NCI-H2171 (cell line): ENCODE measurements at regions not wholly inside any gene's neighbourhood (a gene's known extent, or its start where the extent isn't known, plus 50 kb on each side); places are given as distances from the start of the nearest gene placed in this dataset.
"Not testable (repeated sequence)": the region's sequence is repeated elsewhere in the genome, so short reads cannot be mapped to it uniquely, and the experiment has no call there.

Experiments used
- DNase-seq: peaks from one replicate; lab custom pipeline; 2025; lab: John Stamatoyannopoulos, UW

GRCh38 chr20:56724241-56724757 is 95.2 kb downstream of the TFAP2C start:
- no peak for DNase-seq

- no peak for DNase-seq
Measured at GRCh38 chr20:56730003-56730402, 100.9 kb downstream of the TFAP2C start.

DNA sequence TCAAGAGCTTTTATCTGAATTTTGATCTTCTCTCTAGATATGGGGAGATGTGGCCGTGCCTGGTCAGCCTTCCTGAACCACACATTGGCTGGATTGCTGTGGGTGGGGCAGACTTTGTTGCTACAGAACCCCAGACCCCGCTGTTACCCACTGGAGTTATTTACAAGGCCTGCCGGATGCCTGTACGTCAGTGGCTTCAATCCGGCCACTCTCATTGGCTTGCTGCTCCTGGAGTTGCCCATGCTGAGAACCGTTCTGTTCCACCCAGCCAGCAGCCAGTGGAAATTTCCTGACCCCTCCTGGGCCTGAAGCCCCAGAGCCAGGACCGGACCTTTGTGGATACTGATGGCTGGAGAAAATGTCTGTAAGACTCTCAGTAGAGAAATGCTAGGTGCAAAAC is 101.9 kb downstream of the TFAP2C start:
- DNase-seq = no peak

- no peak for DNase-seq
Measured at GRCh38 chr20:56731476-56731875, 102.4 kb downstream of the TFAP2C start.

DNA sequence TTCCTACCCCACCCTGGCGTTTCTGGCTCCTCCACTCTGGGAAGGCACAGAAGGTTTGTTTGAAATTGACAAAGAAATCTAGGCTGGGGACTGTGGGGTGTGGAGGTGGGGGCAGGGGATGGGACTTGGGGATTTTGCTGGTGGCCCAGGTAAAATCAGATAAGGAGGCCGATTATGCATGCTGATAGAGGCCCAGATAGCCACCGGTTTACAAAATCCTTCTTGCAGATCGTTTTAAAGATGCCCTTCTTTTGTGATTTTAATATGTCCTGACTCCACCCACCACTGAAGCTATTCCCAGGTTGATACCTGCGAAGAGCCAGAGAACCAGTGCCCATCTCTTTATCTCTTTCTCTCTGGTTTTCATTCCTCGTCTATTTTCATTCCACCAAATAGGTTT is 104.9 kb downstream of the TFAP2C start:
- DNase-seq = no peak

DNA sequence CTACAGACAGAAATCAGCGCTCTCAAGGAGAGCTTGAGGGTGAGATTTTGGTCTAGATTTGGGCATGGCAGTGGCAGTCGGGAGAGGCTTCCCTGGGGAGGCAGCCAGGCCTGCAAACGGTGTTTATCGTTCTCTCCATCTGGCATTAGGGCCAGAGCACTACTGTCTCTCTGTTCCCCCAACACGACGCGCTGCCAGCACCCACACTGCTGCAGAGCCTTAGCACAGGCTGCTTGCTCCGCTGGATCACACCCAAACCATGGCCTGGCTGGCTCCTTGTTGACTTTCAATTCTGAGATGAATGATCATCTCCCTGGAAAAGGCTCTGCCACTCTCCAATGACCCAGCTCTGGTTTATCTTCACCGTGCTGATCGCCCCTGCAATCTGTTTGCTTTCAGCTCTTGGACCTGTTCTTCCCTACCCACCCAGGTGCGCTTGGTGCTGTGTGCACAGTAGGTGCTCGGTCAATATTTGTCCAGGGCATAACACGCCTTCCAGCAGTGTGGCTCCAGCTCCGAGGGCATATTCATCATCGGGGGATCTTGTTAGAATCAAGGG is 106.1 kb downstream of the TFAP2C start:
- no peak for DNase-seq

DNA sequence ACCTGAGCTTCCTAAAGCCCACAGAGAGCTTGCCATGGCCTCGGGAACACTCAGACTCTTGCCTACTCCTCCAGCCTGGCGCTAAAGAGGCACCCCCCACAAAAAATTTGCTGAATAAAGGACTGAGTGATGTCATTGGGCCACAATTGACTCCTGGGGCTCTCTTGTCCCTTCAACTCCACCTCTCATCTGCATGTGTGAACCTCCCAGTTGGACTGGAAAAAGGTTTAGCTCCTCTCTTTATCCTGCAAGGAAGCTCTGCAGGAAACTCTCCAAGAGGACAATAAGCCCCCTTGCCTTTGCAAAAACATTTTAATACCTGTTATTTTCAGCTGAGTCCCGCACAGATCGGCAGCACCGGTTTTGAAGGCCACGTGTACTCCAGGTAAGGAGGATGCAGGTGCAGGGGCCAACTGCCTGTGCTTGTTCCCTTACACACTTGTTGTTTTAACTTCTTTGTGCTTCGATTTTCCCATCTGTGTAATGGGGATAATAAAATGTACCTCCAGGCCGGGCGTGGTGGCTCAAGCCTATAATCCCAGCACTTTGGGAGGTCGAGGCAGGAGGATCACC is 107.3 kb downstream of the TFAP2C start:
- DNase-seq = no peak

DNA sequence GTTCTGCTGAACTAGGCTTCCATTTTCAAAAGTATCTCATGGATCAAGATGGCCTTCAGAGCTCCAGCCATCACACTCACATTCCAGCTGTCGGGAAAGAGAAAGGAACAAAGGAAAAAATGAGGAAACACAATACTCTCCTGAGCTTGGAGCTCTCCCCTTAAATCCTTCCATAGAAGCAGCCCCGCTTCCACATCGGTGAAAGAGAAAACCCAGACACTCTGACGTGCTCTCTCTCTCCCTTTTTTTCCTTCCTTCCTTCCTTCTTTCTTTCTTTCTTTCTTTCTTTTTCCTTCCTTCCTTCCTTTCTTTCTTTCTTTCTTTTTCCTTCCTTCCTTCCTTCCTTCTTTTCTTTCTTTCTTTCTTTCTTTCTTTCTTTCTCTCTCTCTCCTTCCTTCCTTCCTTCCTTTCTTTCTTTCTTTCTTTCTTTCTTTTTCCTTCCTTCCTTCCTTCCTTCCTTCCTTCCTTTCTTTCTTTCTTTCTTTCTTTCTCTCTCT is 115.3 kb downstream of the TFAP2C start:
- DNase-seq = not testable (repeated sequence)

DNA sequence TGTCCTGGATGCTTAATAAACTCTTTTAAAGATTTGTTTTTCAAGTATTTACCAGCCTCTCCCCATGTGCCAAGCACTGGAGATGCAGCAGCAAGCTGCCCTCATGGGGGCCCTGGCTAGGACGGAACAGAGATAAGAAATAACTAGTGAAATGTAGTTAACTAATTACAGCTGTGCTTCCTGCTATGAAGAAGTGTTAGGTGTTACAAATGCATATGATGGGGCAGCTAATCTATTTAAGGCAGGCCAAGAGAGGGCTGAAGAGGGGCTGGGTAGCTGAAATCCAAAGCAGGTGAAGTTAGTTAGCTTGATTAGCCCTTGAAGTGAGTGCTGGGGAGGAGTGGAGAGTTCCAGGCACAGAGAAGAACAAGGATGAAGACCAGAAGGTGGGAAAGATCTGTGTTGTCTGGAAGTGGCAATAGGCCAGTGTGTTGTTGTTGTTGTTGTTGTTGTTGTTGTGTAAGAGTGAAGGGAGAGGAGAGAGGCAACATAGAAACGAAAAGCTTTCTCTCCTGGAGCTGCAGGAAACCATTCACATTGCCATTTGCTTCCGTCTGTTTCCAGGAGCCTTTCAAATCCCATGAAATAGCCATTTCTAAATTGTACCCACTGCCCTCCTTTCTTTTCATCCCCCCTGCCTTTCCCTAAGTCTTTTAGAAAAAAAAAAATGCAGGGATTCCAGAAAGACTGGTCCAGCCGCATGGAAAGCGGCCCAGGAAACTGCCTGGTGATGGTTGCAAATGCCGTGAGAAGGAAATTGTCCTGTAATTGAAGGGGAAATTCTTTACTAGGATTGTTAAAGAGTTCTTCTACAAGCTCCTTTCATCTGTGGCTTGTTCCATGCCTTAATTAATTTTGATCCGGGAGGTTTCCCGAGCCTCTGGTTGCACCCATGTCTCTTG is 119.6 kb downstream of the TFAP2C start:
- no peak for DNase-seq

DNA sequence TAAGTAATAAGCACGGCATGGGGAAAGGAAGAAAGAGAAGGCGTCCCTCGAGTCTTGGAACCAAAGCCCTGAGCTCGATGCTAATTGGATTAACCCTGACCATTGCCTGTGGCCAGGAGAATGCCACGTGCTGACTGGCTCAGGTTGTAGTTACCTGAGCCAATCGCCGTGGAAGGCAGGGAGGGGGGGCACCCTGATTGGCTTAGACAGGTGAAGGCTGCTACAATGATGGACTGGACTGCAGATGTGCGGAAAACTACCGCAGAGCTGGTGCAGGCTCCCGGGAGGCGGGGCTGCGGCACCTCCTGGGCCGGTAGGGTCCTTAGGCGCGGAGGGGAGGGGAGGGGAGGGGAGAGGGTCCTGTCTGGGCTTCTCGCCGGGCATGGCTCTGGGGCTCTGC is 121.3 kb downstream of the TFAP2C start:
- DNase-seq = no peak

GRCh38 chr20:56752274-56752673 is 123.2 kb downstream of the TFAP2C start:
- no peak for DNase-seq

DNA sequence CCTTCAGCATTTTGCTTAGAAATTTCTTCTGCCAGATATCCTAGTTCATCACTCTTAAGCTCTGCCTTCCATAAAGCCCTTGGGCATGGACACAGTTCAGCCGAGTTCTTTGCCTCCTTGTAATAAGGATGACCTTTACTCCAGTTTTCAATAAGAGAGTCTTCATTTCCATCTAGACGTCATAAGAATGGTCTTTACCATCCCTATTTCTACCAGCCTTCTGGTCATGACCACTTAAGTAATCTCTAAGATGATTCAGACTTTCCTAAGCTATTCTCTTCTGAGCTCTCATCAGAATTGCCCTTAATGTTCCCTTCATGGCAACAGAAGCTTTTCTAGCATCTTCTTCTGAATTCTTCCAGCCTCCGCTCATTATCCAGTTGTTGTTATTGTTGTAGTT is 126.1 kb downstream of the TFAP2C start:
- no peak for DNase-seq

DNA sequence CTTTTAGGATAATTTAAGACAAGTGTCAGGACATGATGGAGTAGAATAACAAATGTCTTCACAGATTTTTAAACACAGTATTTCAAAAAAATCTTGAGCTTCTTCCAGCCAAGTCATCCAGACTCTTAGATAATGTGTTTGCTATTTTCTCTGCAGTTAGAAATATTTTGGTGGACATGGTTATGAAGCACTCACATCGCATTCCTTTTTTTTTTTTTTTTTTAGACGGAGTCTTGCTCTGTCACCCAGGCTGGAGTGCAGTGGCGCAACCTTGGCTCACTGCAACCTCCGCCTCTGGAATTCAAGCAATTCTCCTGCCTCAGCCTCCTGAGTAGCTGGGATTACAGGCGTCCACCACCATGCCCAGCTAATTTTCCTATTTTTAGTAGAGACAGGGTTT is 127.6 kb downstream of the TFAP2C start:
- DNase-seq = not testable (repeated sequence)

- DNase-seq = no peak
Measured at GRCh38 chr20:56758706-56759105, 129.6 kb downstream of the TFAP2C start.

DNA sequence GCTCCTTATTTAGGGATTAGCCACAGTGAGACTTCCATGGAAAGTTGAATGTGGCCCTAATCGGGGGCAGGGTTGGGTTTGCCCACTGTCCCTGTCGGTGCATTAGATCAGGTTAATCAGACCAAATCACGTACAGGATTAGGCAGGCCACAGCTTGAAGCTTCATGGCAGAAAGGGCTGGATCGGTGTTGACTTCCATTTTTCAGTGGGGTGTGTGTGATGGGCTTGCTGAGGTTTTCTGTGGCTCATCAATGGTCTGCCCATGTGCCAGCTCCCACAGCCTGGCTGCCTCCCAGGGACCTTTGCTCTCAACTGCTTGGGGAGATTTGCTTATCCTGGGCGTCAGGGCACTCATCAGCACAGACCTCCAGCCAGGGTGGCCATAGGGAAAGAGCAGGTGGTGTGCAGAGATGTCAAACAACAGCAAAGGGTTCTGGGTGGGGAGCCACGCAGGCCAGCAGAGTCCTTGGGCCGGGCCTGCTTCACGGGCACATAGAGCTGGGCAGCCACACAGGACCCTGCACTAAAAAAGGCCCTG is 130.7 kb downstream of the TFAP2C start:
- DNase-seq = no peak

GRCh38 chr20:56760610-56761009 is 131.5 kb downstream of the TFAP2C start:
- no peak for DNase-seq

DNA sequence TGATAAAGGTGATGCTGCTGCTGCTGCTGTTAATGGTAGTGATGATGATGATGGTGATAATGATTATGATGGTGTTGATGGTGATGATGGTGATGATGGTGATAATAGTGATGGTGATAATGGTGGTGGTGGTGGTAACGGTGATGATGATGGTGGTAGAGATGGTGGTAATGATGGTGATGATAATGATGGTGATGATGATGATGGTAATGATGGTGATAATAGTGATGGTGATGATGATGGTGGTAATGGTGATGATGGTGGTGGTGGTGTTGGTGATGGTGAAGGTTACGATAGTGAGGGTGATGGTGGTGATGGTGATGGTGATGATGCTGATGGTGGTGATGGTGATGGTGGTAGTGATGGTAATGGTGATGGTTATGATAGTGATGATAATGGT is 132.3 kb downstream of the TFAP2C start:
- no peak for DNase-seq

DNA sequence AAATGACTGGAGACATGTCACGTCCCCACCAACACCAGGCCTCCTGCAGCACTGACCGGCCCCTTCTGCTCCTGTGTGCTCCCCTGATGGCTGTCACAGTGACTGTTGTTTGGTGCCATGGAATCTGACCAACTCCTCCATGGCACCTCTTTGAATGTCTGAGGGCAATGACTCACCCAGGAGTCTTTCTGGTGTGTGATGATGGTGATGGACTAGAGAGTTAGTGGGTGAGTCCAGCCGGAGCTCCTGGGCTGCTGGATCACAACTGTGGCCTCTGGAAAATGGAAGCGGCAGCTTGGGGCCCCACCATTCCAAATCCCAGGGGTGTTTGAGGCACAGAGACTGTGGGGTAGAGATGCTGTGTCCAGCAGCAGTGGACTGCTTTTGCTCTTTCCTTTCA is 133.3 kb downstream of the TFAP2C start:
- no peak for DNase-seq

DNA sequence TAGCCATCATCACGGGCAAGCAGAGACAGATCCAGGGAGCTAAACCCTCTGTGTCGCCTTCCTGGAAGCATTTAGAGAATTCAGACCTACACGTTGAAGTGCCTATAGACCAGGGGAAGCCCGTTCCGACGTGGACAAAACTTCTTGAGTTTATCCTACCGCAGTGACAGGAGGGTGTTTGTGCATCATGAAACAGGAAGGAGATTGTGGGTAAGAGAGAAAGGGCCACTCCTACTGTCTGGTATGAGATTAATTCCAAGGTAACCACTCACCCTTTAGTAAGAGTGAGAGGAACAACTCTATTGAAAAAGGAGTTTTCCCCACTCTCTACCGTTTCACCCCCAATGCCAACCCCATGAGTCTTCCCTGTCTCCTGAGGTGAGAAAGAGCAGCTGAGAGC is 133.7 kb downstream of the TFAP2C start:
- DNase-seq = no peak

DNA sequence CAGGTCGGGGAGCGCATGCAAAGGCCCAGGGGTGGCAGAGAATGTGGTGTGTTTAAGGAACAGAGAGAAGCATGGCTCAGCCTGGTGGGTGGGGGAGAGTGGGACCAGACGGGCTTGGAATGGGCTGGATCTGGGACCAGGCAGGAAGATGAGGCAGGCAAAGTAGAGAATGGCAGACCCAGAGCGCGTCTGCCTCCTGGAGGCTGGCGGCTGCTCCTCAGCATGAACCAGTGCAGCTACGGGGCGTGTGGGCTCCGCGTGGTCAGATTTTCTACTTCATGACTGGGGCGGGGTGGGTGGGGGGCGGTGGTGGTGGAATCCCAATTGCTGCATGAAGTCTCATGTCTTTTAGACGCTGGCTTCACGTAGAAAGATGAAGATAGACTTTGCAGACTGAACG is 135.6 kb downstream of the TFAP2C start:
- DNase-seq = no peak

- no peak for DNase-seq
Measured at GRCh38 chr20:56765172-56766073, 136.3 kb downstream of the TFAP2C start.

DNA sequence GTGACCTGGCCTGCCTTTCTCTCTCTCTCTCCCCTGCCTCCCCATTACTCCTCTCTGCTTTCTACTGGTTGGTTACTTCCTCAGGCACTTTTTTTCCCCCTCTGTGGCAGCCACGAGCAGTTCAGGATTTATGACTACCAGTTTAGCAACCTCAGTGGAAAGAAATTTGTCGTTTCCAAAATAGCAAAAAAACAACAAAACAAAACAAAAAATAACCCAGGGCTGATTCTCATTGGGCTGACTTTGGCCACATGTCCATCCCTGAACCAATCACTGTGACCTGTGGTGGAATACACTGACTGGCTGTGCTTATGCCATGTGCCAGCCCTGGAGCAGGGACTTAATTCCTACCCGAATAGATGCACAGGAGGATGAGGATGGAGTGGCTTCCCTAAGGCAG is 137.4 kb downstream of the TFAP2C start:
- no peak for DNase-seq
